ENCODE measurements at regions not wholly inside any gene's neighbourhood (a gene's known extent, or its start where the extent isn't known, plus 50 kb on each side); places are given as distances from the start of the nearest gene placed in this dataset.
"Not testable (repeated sequence)": the region's sequence is repeated elsewhere in the genome, so short reads cannot be mapped to it uniquely, and the experiment has no call there.

GRCh38 chr2:138386191-138386590 lies 115.4 kb upstream of the SPOPL start:
- peak; percentile 58 to 60 for TF ChIP-seq CTCF (conservative IDR thresholded peaks at IDR 0.05; ENCODE audit: low read depth in 2 of 2)
- TF ChIP-seq ETS1 (IDR thresholded peaks at IDR 0.05); REST (IDR thresholded peaks at IDR 0.05; ENCODE audit: unreplicated experiment); CREB1 (CRISPR knock-in tag; IDR thresholded peaks at IDR 0.05; ENCODE audit: low read depth); ZNF331 (CRISPR knock-in tag; IDR thresholded peaks at IDR 0.05; ENCODE audit: low read depth); EZH2 (IDR thresholded peaks at IDR 0.05; ENCODE audit: low read depth, unreplicated experiment); POLR2AphosphoS5 (IDR thresholded peaks at IDR 0.05; ENCODE audit: low read depth); JUNB (IDR thresholded peaks at IDR 0.05; ENCODE audit: unreplicated experiment); NANOG (IDR thresholded peaks at IDR 0.05; ENCODE audit: borderline replicate concordance); EZH2phosphoT487 (IDR thresholded peaks at IDR 0.05; ENCODE audit: unreplicated experiment); ZNF462 (CRISPR knock-in tag; IDR thresholded peaks at IDR 0.05): not testable (repeated sequence)

Measured in GM23338 (cell line).